HG03196 (cell line): ENCODE measurements at regions not wholly inside any gene's neighbourhood (a gene's known extent, or its start where the extent isn't known, plus 50 kb on each side); places are given as distances from the start of the nearest gene placed in this dataset.
"Not testable (repeated sequence)": the region's sequence is repeated elsewhere in the genome, so short reads cannot be mapped to it uniquely, and the experiment has no call there.

Experiments used
- ATAC-seq: cut with Tn5 transposase; IDR thresholded peaks from one replicate; pipeline ENCODE4 v1.9.1; 2021; ENCODE audit not compliant: unreplicated experiment

DNA sequence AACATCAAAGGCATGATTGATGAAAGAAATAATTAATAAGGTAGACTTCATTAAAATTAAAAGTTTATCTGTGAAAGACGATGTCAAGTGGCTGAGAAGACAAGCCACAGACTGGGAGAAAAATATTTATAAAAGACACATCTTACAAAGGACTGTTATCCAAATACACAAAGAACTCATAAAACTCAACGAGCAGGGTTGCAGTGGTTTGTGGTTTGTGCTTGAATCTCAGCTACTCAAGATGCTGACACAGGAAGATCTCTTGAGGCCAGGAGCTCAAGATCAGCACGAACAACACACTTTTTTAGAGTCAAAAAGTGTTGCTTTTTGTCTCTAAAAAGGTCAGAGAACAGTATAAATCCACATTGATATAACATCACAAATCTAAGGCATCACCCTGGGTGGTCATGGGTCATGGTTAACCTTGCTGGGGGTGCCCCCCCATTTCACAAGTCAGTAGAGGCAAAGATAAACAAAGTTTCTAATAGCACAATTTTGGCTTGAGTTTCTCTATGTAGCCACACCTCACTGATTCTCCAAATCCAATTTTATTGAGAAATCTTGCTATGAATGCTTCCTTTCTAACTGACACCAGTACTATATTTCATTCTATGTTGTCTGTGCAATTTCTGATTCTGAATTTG, 342.9 kb upstream of the RPS23 start:
- no peak for ATAC-seq

DNA sequence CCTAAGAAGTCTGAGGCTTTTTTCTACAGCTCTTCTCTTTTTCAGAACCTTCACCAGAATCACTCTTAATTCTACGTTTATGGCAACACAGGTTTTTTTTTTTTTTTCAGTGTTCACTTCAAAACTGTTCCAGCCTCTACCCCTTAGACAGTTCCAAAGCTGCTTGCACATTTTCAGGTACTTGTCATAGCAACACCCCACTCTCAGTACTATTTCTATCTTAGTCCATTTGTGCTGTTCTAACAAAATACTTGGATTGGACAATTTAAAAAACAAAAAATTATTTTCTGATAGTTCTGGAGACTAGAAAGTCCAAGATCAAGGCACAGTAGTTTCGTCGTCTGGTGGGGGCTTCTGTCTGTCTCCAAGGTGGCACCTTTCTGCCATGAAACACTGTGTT, 340.9 kb upstream of the RPS23 start:
- ATAC-seq = no peak

DNA sequence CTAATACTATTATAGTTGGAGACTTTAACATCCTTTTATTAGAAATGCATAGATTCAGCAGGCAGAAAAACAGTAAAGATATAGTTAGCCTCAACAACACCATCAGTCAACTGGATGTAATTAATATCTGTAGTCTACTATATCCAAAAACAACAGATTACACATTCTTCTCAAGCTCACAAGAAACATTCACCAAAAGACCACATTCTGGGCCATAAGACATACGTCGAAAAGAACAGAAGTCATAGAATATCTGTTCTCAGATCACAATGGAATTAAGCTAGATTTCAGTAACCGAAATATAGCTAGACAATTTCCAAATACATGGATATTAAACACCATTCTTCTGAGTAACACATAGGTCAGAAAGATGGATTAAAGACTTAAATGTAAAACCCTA, 336.6 kb upstream of the RPS23 start:
- no peak for ATAC-seq

DNA sequence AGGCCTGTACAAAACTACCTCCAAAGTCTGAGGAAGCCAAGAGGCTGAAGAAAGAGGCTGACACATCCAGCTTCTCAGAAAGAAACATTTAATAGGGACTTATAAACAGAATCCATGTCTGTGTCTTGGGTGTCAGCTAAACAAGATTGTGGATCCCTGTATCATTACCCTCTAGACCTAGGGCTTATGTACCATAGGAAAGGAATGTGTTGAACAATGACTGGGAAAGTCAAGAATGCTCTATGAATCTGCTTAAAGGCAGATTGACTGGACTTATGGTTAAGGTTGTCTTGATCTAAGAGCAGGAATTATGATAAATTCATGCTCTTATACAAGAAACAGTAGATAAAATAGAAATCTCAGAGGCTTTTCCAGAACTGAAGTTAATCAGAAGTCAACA, 335.7 kb upstream of the RPS23 start:
- ATAC-seq = no peak

DNA sequence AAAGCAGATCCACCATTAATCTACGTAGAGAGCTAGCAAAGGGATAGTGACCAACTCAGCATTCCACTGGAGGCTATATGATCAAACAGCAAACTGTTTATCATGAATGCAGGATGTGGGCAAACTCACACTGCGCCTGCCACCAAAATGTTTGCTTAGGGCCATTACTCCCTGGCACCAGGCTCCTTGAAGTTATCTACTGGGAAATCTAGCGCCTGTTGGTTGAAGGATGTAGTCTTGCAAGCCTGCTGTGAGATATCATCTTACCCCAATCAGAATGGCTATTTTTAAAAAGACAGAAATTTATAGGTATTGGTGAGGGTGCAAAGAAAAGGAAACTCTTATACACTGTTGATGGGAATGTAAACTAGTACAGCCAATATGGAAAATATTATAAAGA, 332.5 kb upstream of the RPS23 start:
- no peak for ATAC-seq

DNA sequence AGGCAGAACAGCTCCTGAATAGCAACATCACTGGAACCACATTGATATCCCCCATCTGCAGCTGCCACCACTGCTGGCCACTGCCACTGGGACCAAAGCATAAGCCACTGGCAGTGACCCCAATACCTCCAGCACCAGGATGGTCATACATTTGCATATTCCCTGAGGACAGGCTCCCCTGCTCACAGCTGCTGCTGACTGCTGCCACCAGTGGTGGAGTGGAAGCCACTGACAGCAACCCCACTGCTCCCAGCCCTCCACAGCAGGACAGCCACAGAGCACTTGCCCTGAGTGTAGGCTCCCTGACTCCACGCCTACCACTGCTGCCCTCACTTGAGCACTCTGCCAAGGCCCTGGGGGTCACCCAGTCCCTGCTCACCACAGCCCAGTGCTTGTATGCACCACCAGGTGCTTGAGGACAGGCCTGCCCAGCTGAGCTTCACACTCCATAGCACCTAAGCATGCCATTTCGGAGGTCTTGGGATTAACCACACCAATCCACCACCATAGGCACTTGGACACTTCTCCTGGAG, 327.4 kb upstream of the RPS23 start:
- no peak for ATAC-seq

DNA sequence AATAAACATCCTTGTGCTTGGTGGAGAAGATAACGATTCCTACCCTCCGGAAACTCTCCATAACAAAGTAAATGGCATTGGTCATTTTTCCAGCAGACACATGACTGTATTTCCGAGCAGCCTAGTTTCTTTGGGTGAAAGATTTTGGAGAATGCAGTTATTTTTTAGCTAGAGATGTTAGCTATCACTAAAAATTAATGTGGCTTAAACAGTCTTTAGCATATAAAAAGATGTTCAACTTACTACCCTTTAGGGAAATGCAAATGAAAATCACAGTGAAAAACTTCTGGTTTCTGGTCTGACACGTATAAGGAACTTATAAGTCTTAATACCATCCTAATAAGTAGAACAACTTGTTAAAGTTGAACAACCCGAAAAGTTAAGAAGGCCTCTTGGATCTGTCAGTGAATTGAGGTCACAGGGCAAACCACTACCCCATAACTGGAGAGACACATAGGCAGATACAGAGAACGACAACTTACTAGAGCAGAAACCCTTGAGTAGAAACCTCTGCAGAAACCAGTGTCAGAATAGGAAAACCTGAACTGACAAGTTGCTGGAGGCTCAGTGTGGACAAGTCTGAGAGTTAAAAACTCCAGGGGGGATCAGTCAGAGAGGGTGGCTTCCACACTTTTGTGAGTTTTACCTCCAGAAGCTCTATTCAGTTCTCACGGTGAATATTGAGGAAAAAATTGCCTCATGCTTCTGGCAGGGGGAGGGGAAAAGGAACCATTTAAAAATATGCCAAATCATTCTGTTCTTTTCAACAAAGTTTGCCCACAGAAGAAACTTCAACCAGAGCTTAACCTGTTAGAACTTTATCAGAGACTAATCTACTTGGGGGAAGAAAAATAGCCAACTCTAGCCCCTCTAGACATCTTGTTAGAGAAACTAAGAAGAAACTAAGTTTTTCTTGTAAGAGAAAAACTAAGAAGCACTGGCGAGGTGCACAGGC, 325.2 kb upstream of the RPS23 start:
- ATAC-seq = no peak

DNA sequence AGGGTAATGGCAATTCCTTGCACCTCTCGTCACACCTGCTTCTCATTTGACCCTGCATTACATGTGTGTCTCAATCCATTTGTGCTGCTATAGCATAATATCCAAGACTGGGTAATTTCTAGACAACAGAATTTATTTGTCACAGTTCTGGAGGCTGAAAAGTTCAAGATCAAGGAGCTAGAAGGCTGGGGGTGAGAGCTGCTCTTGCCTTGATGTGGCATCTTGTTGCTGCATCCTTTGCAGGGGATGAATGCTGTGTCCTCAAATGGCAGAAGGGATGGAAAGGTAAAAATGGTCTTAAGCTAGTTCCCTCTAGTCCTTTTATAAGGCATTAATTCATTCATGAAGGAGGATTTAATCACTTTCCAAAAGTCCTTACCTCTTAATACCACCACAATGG, 323.7 kb upstream of the RPS23 start:
- ATAC-seq = no peak

DNA sequence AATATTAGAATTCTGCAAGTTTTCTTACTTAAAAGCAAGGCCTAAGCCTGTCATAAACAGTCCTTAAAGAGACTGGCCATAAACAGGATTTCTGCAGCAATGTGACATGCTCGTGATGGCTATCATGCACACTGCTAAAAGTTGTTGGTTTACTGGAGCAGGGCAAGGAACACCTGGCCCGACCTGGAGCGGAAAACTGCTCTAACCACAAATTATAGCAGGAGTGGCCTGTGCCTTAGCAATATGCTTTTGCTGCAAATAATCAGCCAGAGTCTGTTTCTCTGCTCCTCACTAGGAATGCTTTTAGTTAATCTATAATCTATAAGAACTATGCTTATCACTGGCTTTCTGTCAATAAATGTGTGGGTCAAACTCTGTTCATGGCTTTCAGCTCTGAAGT, 322.9 kb upstream of the RPS23 start:
- ATAC-seq = no peak

DNA sequence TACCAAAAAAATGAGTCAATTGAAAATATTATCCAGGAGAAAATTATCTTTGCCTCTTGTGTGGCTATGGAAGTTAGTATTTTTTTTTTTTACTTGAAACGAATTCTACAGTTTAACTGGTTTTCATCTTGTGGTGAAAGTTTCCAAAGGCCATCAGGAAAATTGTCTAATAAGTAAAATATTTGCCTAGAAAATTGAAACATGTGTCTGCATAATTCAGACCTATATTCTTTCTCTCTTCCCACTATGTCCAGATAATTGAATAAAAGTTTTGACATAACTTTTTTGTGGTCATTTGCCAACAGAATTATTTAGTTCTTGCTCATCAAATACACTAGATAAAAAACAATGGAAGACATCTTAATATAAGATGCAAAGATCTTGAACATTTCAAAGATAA, 321.5 kb upstream of the RPS23 start:
- no peak for ATAC-seq

DNA sequence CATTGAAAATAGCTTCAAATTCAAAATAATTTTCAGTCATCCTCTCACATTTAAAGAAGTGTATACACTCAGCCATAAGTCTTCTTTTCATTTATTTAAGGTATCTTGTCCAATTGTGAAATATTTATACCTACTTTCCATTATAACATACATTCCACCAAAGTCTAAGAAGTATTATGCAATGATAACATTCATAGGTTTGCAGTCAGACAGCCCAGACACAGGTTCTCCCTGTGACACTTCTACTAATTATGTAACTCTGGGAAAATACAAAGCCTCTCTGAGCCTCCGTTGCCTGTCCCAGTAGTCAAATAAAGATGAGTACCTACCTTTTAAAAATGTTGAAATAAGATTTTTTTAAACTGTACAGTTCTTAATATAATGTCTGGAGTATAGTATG, 320.9 kb upstream of the RPS23 start:
- no peak for ATAC-seq

DNA sequence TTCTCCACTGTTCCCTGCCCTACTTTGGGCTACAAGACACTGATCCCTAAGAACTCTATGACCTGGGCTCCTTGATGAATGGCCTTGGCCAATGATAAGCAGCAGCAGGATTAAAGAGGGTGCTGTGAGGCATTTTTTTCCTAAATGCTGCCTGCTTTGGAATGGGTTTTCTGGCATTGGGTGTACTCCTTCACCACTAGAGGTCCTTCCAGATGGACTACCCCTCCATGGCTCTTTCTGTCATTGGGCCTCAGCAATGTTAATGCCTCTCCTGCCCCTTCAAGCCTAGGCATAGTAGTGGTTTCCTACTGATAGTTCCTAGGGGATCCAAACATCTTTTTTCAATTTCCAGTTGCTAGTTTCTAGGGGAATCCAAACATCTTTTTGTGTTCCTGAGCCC, 319.3 kb upstream of the RPS23 start:
- no peak for ATAC-seq

DNA sequence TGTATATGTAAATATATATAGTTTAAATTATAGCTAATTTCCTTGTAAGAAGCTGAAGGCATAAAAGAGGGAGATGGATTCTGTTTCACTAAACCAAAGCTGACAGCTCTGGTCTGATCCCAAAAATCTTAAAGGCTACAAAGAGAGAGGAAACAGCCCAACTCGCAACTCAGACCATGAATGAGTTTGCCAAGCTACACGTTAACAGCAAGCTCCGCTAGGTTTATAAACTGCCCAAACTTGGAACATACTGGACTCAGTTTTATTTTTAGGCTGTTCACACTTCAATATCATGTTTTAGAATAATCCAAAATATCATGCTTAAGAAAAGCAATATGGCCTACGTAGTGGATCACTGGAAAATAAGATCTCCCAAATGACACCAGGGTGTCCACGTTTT, 318.3 kb upstream of the RPS23 start:
- ATAC-seq = no peak

DNA sequence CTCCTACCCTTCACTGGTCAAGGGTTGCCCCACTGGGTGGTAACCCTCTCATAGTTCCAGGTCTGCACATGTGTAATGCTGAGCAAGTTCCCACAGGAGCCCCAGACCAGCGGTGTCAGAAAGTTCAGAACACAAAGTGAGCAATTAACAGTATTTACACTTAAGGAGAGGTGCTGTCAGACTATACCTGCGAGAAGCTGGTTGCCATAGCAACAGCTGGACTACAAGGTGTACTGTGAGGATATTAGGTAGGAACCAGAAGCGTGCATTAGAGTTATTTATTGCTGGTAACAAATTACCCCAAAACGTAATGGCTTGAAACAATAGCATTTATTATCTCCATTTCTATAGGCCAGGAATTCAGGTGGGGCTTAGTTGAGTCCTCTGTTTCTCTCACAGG, 317.0 kb upstream of the RPS23 start:
- ATAC-seq = no peak

DNA sequence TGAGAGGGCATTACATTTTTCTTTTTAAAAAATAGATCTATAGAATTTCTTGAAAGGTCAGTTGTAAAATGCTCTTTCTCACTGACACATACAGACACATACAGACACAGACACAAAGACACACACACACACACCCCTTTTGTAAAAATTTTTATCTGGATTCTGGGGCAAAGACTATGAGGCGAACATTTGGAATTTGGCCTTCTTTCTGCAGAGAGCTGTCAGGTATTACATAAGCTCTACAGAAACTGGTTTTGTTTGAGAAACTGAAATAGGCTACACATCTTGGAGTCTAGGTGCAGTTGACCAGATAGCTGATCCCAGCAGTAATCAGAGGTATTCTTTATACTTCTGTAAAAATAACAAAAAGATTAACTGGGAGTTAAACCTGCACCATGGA, 315.9 kb upstream of the RPS23 start:
- ATAC-seq = no peak

DNA sequence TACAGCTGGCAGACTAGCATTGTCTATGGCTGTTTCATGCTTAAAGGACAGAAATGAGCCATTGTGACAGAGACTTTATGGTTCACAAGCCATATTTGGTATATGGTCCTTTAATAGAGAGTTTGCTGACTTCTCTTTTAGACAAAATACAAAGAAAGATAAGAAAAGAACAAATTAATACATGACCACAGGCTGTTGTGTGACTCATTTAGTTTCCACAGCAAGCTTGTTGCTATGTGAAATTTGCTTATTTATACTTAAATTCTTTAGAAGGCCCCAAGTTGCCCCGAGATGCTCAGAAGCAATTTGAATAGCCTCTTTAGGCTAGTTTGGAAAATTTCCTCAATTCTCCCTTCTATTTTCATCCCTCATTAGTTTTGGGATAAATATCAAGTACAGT, 315.3 kb upstream of the RPS23 start:
- ATAC-seq = no peak

DNA sequence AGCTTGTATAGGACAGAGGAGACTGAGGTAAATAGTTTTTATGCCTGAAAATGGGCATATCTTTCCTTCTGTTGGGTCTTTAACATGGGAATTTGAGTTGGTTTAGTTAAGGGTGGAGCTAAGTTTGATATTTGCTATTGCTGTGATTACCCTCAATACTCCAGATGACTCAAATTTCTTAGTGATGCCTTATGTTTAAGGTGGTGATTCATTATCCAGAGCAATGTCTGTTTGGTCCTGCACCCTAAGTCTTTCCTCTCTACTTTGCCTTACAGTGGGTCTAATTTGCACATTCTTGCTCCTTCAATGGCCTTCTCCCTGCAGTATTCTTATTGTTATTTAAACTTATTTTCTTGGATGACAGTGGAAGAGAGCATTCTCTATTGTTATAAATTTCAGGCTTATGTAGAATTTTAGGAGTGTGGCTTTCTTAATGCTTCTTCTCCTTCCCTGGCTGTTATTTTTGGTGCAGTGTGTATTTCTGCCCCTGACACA, 312.9 kb upstream of the RPS23 start:
- no peak for ATAC-seq

DNA sequence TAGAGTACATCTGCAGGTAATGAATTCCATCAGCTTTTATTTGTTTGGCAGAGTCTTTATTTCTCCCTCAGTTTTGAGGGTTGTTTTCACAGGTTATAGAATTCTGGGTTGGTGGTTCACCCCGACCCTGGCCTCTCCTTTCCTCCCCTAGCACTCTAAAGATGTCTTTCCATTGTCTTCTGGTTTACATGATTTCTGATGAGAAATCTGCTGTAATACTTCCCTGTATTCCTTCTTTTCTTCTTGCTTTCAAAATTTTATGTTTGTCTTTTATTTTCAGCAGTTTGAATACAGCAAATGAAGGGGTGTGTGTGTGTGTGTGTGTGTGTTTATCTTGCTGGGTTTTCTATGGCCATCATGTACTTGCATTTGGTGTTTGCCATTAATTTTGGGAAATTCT, 312.0 kb upstream of the RPS23 start:
- ATAC-seq = no peak

DNA sequence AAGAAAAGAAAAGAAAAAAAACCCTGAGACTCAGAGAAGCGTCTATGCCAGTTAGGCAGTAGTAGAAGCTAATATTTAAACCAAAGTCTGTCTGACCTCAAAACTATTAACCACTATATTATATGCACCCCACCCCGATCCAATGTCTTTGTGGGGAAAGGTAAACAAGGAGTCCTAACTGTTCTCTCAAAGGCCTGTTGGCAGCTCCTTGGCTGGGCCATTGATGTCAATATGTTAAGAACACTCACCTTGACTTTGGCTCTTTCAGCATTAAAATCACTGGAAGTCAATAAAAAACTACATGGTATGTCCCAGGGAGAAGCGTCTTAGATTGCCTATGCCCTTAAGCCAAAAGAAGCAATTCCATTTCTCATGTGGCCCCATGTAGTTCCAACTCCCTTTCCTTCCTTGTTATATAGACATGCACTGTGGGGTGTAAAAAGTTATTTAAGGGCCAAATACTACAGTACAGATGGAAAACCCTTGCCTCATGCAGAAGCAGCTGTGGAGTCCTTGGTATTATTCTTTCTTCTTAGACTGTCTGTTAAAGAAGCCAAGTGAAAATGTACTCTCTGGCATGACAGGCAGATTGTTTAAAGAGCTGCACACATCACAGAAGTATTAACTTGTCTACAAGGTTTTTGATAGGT, 308.6 kb upstream of the RPS23 start:
- no peak for ATAC-seq

DNA sequence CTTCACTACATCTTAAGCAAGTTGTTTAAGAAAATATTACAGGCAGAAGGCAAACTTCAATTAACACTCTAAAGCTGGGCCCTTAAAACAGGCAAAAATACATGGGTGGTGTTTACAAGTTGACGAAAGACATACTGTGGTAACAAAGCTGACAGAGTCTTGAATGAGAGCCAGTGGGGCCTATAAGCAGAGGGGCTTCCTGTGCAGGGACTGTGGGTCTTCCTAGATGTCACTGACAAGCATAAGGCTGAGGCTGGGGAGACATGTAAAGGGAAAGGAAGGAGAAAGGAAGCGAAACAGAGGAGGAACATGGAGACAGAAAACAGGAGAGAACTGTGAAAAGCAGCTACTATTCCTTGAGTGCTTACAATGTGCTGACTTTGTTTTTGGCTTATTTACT, 308.0 kb upstream of the RPS23 start:
- ATAC-seq = no peak

DNA sequence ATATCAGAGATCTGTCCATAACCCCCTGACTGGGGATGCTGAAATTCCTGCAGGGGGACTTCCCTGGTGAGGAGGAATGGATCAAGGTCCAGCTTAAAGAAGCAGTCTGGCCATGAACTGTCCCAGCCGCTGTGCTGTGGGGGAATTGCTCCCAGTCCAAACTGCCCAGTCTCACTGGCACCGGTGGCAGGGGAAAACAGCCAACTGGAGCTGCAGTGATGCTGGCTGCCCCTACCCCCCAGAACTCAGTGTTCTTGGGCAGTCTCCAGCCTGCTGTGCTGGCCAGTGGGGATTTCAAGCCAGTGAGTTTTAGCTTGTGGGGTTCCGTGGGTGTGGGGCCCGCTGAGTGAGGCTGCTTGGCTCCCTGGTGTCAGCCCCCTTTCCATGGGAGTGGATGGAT, 306.5 kb upstream of the RPS23 start:
- ATAC-seq = no peak

DNA sequence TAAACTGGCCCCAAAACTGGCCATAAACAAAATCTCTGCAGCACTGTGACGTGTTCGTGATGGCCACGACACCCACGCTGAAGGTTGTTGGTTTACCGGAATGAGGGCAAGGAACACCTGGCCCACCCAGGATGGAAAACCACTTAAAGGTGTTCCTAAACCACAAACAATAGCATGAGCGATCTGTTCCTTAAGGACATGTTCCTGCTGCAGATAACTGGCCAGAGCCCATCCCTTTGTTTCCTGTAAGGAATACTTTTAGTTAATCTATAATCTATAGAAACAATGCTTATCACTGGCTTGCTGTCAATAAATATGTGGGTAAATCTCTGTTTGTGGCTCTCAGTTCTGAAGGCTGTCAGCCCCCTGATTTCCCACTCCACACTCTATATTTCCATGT, 305.2 kb upstream of the RPS23 start:
- not testable (repeated sequence) for ATAC-seq
